Endodermal cell (in vitro differentiated cells): ENCODE measurements at regions not wholly inside any gene's neighbourhood (a gene's known extent, or its start where the extent isn't known, plus 50 kb on each side); places are given as distances from the start of the nearest gene placed in this dataset.
"Not testable (repeated sequence)": the region's sequence is repeated elsewhere in the genome, so short reads cannot be mapped to it uniquely, and the experiment has no call there.

Experiments used
- DNase-seq: peaks from one replicate; pipeline ENCODE4 v3.0.0-alpha.2; 2017
- H3K27ac ChIP-seq: 2 replicates; pipeline ENCODE4 v1.5.1; 2013; ENCODE audit warnings: mild to moderate bottlenecking, low read depth, low read length, moderate library complexity
- H3K27me3 ChIP-seq: 2 replicates; pipeline ENCODE4 v1.6.1; 2013; ENCODE audit warnings: mild to moderate bottlenecking, low read length, moderate library complexity; ENCODE audit not compliant: insufficient read depth, control insufficient read depth, poor library complexity, severe bottlenecking
- H3K36me3 ChIP-seq: 2 replicates; pipeline ENCODE4 v1.7.0; 2013; ENCODE audit warnings: mild to moderate bottlenecking, low read length, moderate library complexity; ENCODE audit not compliant: control insufficient read depth, insufficient read depth
- H3K4me1 ChIP-seq: one replicate; pipeline ENCODE4 v1.7.0; 2013; ENCODE audit warnings: low read length; ENCODE audit not compliant: control insufficient read depth, insufficient read depth
- H3K4me3 ChIP-seq: 2 replicates; pipeline ENCODE4 v1.5.1; 2013; ENCODE audit warnings: mild to moderate bottlenecking, low read length, moderate library complexity
- H3K9ac ChIP-seq: 2 replicates; pipeline ENCODE4 v1.6.1; 2013; ENCODE audit warnings: mild to moderate bottlenecking, low read length, moderate library complexity; ENCODE audit not compliant: poor library complexity, severe bottlenecking; ENCODE audit errors: extremely low read depth
- H3K9me3 ChIP-seq: 2 replicates; pipeline ENCODE4 v1.6.1; 2013; ENCODE audit warnings: mild to moderate bottlenecking, low read length, moderate library complexity; ENCODE audit not compliant: control insufficient read depth
- H3K27ac Mint-ChIP-seq: 2 replicates; pipeline ENCODE4 v1.8.0; 2020; ENCODE audit warnings: mixed read lengths
- H3K27me3 Mint-ChIP-seq: 2 replicates; pipeline ENCODE4 v1.8.0; 2021; ENCODE audit warnings: mild to moderate bottlenecking, mixed read lengths; ENCODE audit not compliant: insufficient read depth
- H3K36me3 Mint-ChIP-seq: 2 replicates; pipeline ENCODE4 v1.8.0; 2020; ENCODE audit warnings: low read depth, mixed read lengths
- H3K4me1 Mint-ChIP-seq: 2 replicates; pipeline ENCODE4 v1.8.0; 2020; ENCODE audit warnings: mixed read lengths
- H3K4me3 Mint-ChIP-seq: 2 replicates; pipeline ENCODE4 v1.8.0; 2020; ENCODE audit warnings: mild to moderate bottlenecking, moderate library complexity, mixed read lengths
- H3K9me3 Mint-ChIP-seq: 2 replicates; pipeline ENCODE4 v1.8.0; 2020; ENCODE audit warnings: mild to moderate bottlenecking, mixed read lengths
- WGBS, 2 experiments: methylation state at CpG; one replicate each; pipeline versions ENCODE4 v1.1.5 to v1.1.7; 2013; ENCODE audit warnings: missing lambda C conversion rate in 2 of 2, mixed read lengths in 1 of 2; ENCODE audit not compliant: insufficient coverage in 1 of 2, insufficient read length in 1 of 2; 5-methylcytosine and 5-hydroxymethylcytosine counted together
- TF ChIP-seq, protein P1 (sequence below): fragments of 200-600 bp; sonication (generic); conservative IDR thresholded peaks from 2 replicates; pipeline ENCODE4 v1.5.0; 2021; ENCODE audit warnings: antibody characterized with exemption, mild to moderate bottlenecking

- TF ChIP-seq, protein P1, sequence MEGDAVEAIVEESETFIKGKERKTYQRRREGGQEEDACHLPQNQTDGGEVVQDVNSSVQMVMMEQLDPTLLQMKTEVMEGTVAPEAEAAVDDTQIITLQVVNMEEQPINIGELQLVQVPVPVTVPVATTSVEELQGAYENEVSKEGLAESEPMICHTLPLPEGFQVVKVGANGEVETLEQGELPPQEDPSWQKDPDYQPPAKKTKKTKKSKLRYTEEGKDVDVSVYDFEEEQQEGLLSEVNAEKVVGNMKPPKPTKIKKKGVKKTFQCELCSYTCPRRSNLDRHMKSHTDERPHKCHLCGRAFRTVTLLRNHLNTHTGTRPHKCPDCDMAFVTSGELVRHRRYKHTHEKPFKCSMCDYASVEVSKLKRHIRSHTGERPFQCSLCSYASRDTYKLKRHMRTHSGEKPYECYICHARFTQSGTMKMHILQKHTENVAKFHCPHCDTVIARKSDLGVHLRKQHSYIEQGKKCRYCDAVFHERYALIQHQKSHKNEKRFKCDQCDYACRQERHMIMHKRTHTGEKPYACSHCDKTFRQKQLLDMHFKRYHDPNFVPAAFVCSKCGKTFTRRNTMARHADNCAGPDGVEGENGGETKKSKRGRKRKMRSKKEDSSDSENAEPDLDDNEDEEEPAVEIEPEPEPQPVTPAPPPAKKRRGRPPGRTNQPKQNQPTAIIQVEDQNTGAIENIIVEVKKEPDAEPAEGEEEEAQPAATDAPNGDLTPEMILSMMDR: no peak
- no peak for DNase-seq
- Mint-ChIP-seq H3K27me3 (no peaks in the 10 kb centered on the region), H3K36me3 (no peaks in the 10 kb centered on the region), H3K9me3 (no peaks in the 10 kb centered on the region), H3K27ac (no peak overlapping the region), H3K4me1 (peaks cover 7% of the 10 kb centered on the region), H3K4me3 (no peak overlapping the region)
- no peak overlapping the region for H3K27ac ChIP-seq
- H3K4me3 ChIP-seq: no peak overlapping the region
- no peaks in the 10 kb centered on the region for H3K27me3 ChIP-seq
- no peaks in the 10 kb centered on the region for H3K9me3 ChIP-seq
- 98% methylated on average over 2 of the region's 3 CpGs; no CpG with 5 or more reads in 1 of the 2 experiments for WGBS, 2 experiments
- H3K9ac ChIP-seq: no peak overlapping the region
- H3K4me1 ChIP-seq: no peaks in the 10 kb centered on the region
- H3K36me3 ChIP-seq: no peaks in the 10 kb centered on the region
These were observed 91.4 kb upstream of the MAGI3 start for GRCh38 chr1:113298941-113299340.

DNA sequence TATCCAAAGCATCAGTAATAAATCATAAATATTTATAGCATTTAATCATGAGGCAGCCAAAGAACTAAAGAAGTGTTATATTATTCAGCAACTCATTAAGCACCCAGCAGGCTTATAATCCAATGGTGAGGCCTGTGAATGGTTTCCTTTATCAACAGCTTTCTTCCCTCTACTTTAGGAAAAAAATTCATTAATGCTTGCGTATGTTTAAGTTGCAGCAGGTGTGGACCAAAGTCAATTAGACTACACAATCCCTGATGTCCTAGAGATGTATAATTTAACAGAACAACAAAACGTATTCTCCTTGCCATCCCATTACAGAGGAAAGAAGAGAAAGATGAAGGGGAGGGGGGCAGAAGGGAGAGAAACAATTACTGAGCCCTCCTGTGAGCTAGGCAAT lies 87.7 kb upstream of the MAGI3 start:
- Histone ChIP-seq H3K9ac (no peak overlapping the region), H3K9me3 (no peaks in the 10 kb centered on the region), H3K36me3 (no peaks in the 10 kb centered on the region), H3K27ac (no peak overlapping the region), H3K27me3 (no peaks in the 10 kb centered on the region), H3K4me3 (no peak overlapping the region), H3K4me1 (peaks cover 8% of the 10 kb centered on the region)
- Mint-ChIP-seq H3K4me3 (no peak overlapping the region), H3K36me3 (no peaks in the 10 kb centered on the region), H3K4me1 (peaks cover 21% of the 10 kb centered on the region), H3K9me3 (no peaks in the 10 kb centered on the region), H3K27me3 (no peaks in the 10 kb centered on the region), H3K27ac (no peak overlapping the region)
- TF ChIP-seq, protein P1: no peak
- WGBS, 2 experiments: no CpG with 5 or more reads among the region's 2 CpGs
- DNase-seq: no peak

- H3K9me3 ChIP-seq: no peaks in the 10 kb centered on the region
- Mint-ChIP-seq H3K9me3 (no peaks in the 10 kb centered on the region), H3K27ac (no peak overlapping the region), H3K27me3 (no peaks in the 10 kb centered on the region), H3K36me3 (no peaks in the 10 kb centered on the region), H3K4me3 (no peak overlapping the region), H3K4me1 (peaks cover 25% of the 10 kb centered on the region)
- WGBS, 2 experiments: 95% methylated on average over 7 to 9 of the region's 9 CpGs
- peaks cover 8% of the 10 kb centered on the region for H3K4me1 ChIP-seq
- no peak overlapping the region for H3K4me3 ChIP-seq
- H3K27me3 ChIP-seq: no peaks in the 10 kb centered on the region
- no peak overlapping the region for H3K27ac ChIP-seq
- TF ChIP-seq, protein P1: no peak
- H3K9ac ChIP-seq: no peak overlapping the region
- DNase-seq: no peak
- no peaks in the 10 kb centered on the region for H3K36me3 ChIP-seq
These were observed 87.0 kb upstream of the MAGI3 start for GRCh38 chr1:113303267-113303666.

GRCh38 chr1:113305029-113305428 lies 85.3 kb upstream of the MAGI3 start:
- not testable (repeated sequence) for H3K27ac Mint-ChIP-seq, H3K4me1 ChIP-seq, DNase-seq, H3K36me3 Mint-ChIP-seq, H3K9me3 ChIP-seq, H3K36me3 ChIP-seq, H3K4me3 Mint-ChIP-seq, H3K4me3 ChIP-seq, H3K9me3 Mint-ChIP-seq, H3K27ac ChIP-seq, H3K9ac ChIP-seq, H3K27me3 Mint-ChIP-seq, H3K27me3 ChIP-seq
- WGBS, 2 experiments: 92 to 100% methylated on average over 1 to 4 of the region's 4 CpGs
- peaks cover 29% of the 10 kb centered on the region for H3K4me1 Mint-ChIP-seq
